HCT116 (cell line): ENCODE measurements at regions not wholly inside any gene's neighbourhood (a gene's known extent, or its start where the extent isn't known, plus 50 kb on each side); places are given as distances from the start of the nearest gene placed in this dataset.

ENCODE experiments used
- ATAC-seq: fragments of 200-7000 bp; cut with Tn5 transposase; 2 replicates; pipeline ENCODE4 v1.9.1; 2020; ENCODE audit warnings: mild to moderate bottlenecking, moderate library complexity
- BruUV-seq: library from RNA; stranded (reverse); fragments of 400-500 nt; replicated peaks from 2 replicates; lab custom pipeline; 2021; lab: Mats Ljungman, UMichigan
- CTCF ChIA-PET: fragments of 300-600 bp; sonication (Branson Sonifier 250); formaldehyde crosslinking; loops from one replicate; lab custom pipeline; 2021; ENCODE audit warnings: antibody characterized with exemption; lab: Charles Lee
- POLR2A ChIA-PET: fragments of 300-600, 350-600 bp; sonication (Branson Sonifier 250); formaldehyde crosslinking; loops from one replicate; lab custom pipeline; 2021; ENCODE audit warnings: antibody characterized with exemption; lab: Charles Lee
- RAD21 ChIA-PET, 2 experiments: fragments of 300-600 bp; sonication (Branson Sonifier 250); formaldehyde crosslinking; loops; one replicate each; lab custom pipeline; 2023; ENCODE audit warnings: low total read pairs in 2 of 2; ENCODE audit not compliant: uncharacterized antibody in 2 of 2, unreplicated experiment in 2 of 2, low non-redundant PET in 1 of 2; lab: Charles Lee
- DNase-seq: peaks from one replicate; pipeline ENCODE4 v3.0.0-alpha.2; 2010; ENCODE audit warnings: low read depth, low spot score
- H2AFZ ChIP-seq: fragments of 200-600 bp; shearing (Covaris generic), sonication (generic); 2 replicates; pipeline ENCODE4 v1.6.1; 2017; ENCODE audit warnings: low read depth, mixed run types, mixed read lengths, antibody characterized with exemption, low read length; ENCODE audit not compliant: poor library complexity, severe bottlenecking
- H3K27ac ChIP-seq: 2 replicates; pipeline ENCODE4 v1.5.1; 2012; ENCODE audit warnings: low read depth, low read length
- H3K27me3 ChIP-seq: fragments of 200-600 bp; sonication (generic); 2 replicates; pipeline ENCODE4 v1.6.1; 2016; ENCODE audit warnings: mixed run types, low read length, mixed read lengths; ENCODE audit not compliant: insufficient read depth
- H3K36me3 ChIP-seq, 2 experiments: fragments of 200-500 bp in 1 of 2; fragments of 200-600 bp in 1 of 2; sonication (Bioruptor generic) in 1 of 2; sonication (generic) in 1 of 2; 2 replicates each; pipeline versions ENCODE4 v1.5.1 to v1.6.1; 2014 to 2016; ENCODE audit warnings: low read length in 2 of 2, inconsistent platforms in 1 of 2, mixed read lengths in 1 of 2, mixed run types in 1 of 2; ENCODE audit not compliant: insufficient read depth in 2 of 2, control insufficient read depth in 1 of 2
- H3K4me1 ChIP-seq, 2 experiments: fragments of 200-600 bp in 1 of 2; sonication (generic) in 1 of 2; 2 replicates each; pipeline versions ENCODE4 v1.5.1 to v1.6.1; 2012 to 2017; ENCODE audit warnings: low read length in 2 of 2, inconsistent platforms in 1 of 2, mild to moderate bottlenecking in 1 of 2, mixed read lengths in 1 of 2, mixed run types in 1 of 2, moderate library complexity in 1 of 2; ENCODE audit not compliant: insufficient read depth in 2 of 2, control insufficient read depth in 1 of 2
- H3K4me2 ChIP-seq: fragments of 200-600 bp; sonication (generic); 2 replicates; pipeline ENCODE4 v1.6.1; 2017; ENCODE audit warnings: mixed run types, low read length, mixed read lengths
- H3K4me3 ChIP-seq, 2 experiments: fragments of 200-600 bp in 1 of 2; sonication (generic) in 1 of 2; replicated peaks in 1 of 2; 2 replicates each; pipeline ENCODE4 v1.5.1; 2011 to 2016; ENCODE audit warnings: low read length in 2 of 2, control low read depth in 1 of 2, low read depth in 1 of 2, mild to moderate bottlenecking in 1 of 2, mixed read lengths in 1 of 2, mixed run types in 1 of 2
- H3K79me2 ChIP-seq: fragments of 200-600 bp; sonication (generic); 2 replicates; pipeline ENCODE4 v1.6.1; 2017; ENCODE audit warnings: mild to moderate bottlenecking, mixed run types, low read length, moderate library complexity, mixed read lengths; ENCODE audit not compliant: insufficient read depth
- H3K9ac ChIP-seq: fragments of 200-600 bp; sonication (generic); 2 replicates; pipeline ENCODE4 v1.6.1; 2016; ENCODE audit warnings: low read length, mixed read lengths
- H3K9me2 ChIP-seq: fragments of 200-600 bp; sonication (generic), shearing (Covaris generic); 2 replicates; pipeline ENCODE4 v1.6.1; 2017; ENCODE audit warnings: mixed run types, mild to moderate bottlenecking, moderate library complexity; ENCODE audit not compliant: insufficient read depth
- H3K9me3 ChIP-seq, 2 experiments: fragments of 200-500 bp in 1 of 2; fragments of 200-600 bp in 1 of 2; sonication (Bioruptor generic) in 1 of 2; sonication (generic) in 1 of 2; 2 replicates each; pipeline ENCODE4 v1.6.1; 2014 to 2017; ENCODE audit warnings: low read length in 2 of 2, mixed read lengths in 2 of 2, inconsistent platforms in 1 of 2, low read depth in 1 of 2, mild to moderate bottlenecking in 1 of 2, mixed run types in 1 of 2, moderate library complexity in 1 of 2; ENCODE audit not compliant: control insufficient read depth in 1 of 2, insufficient read depth in 1 of 2
- H4K20me1 ChIP-seq: fragments of 200-600 bp; sonication (generic), shearing (Covaris generic); 2 replicates; pipeline ENCODE4 v1.6.1; 2017; ENCODE audit warnings: mixed run types, mild to moderate bottlenecking, moderate library complexity; ENCODE audit not compliant: insufficient read depth
- ATF3 ChIP-seq: IDR thresholded peaks from 2 replicates; pipeline ENCODE4 v1.6.1; 2012
- EGR1 ChIP-seq: IDR thresholded peaks from 2 replicates; pipeline ENCODE4 v1.6.1; 2012; ENCODE audit warnings: low read depth
- ELF1 ChIP-seq: IDR thresholded peaks from 2 replicates; pipeline ENCODE4 v1.6.1; 2012; ENCODE audit warnings: low read depth, borderline replicate concordance
- EZH2 ChIP-seq: fragments of 200-600 bp; sonication (generic); IDR thresholded peaks from 2 replicates; pipeline ENCODE4 v1.6.1; 2017; ENCODE audit warnings: antibody characterized with exemption, mixed run types
- EZH2phosphoT487 ChIP-seq: fragments of 200-600 bp; IDR thresholded peaks from 2 replicates; pipeline ENCODE4 v1.6.1; 2018; ENCODE audit warnings: antibody characterized with exemption, borderline replicate concordance
- FOSL1 ChIP-seq: IDR thresholded peaks from 2 replicates; pipeline ENCODE4 v1.6.1; 2012; ENCODE audit warnings: low read depth
- JUND ChIP-seq: IDR thresholded peaks from 2 replicates; pipeline ENCODE4 v1.6.1; 2012
- POLR2A ChIP-seq: IDR thresholded peaks from 2 replicates; pipeline ENCODE4 v1.7.0; 2011; ENCODE audit warnings: borderline replicate concordance; ENCODE audit not compliant: insufficient read depth, insufficient read length; ENCODE audit errors: extremely low read depth
- POLR2AphosphoS5 ChIP-seq: IDR thresholded peaks from 2 replicates; pipeline ENCODE4 v1.6.1; 2011; ENCODE audit warnings: mild to moderate bottlenecking, low read depth, low read length, moderate library complexity
- RAD21 ChIP-seq: IDR thresholded peaks from 2 replicates; pipeline ENCODE4 v1.6.1; 2012; ENCODE audit warnings: low read depth, mild to moderate bottlenecking
- SP1 ChIP-seq: IDR thresholded peaks from 2 replicates; pipeline ENCODE4 v1.6.1; 2012; ENCODE audit warnings: low read depth
- SRF ChIP-seq: IDR thresholded peaks from 2 replicates; pipeline ENCODE4 v1.6.1; 2012; ENCODE audit warnings: low read depth
- TCF7L2 ChIP-seq: IDR thresholded peaks from 2 replicates; pipeline ENCODE4 v1.7.0; 2011; ENCODE audit warnings: borderline replicate concordance, inconsistent platforms; ENCODE audit not compliant: insufficient read depth, insufficient read length; ENCODE audit errors: extremely low read depth
- YY1 ChIP-seq: IDR thresholded peaks from 2 replicates; pipeline ENCODE4 v1.6.1; 2011; ENCODE audit warnings: low read length, low read depth, moderate library complexity, mild to moderate bottlenecking; ENCODE audit not compliant: insufficient replicate concordance; ENCODE audit errors: extremely low read depth
- ZBTB33 ChIP-seq: IDR thresholded peaks from 2 replicates; pipeline ENCODE4 v1.6.1; 2011; ENCODE audit warnings: mild to moderate bottlenecking, low read length, moderate library complexity; ENCODE audit not compliant: insufficient replicate concordance; ENCODE audit errors: extremely low read depth
- ZFX ChIP-seq: fragments of 450-650 bp; IDR thresholded peaks from 2 replicates; pipeline ENCODE4 v1.6.1; 2017
- ZNF274 ChIP-seq: fragments of 200-500 bp; sonication (Bioruptor generic); IDR thresholded peaks from 2 replicates; pipeline ENCODE4 v1.6.1; 2014; ENCODE audit warnings: mild to moderate bottlenecking, low read depth, low read length, inconsistent platforms
- intact Hi-C: fragments of 100-400 bp; cut with micrococcal nuclease; formaldehyde crosslinking; loops from 2 replicates; pipeline ENCODE4 v1.10.0; 2022
- TF ChIP-seq, protein P1 (sequence below), 3 experiments: fragments of 200-600 bp in 1 of 3; sonication (generic) in 1 of 3; IDR thresholded peaks in 2 of 3; conservative IDR thresholded peaks in 1 of 3; 2 replicates each; pipeline ENCODE4 v1.5.1; 2012 to 2017; ENCODE audit warnings: low read depth in 2 of 3, low read length in 2 of 3, antibody characterized with exemption in 1 of 3, borderline replicate concordance in 1 of 3, control low read depth in 1 of 3, mild to moderate bottlenecking in 1 of 3, mixed read lengths in 1 of 3, mixed run types in 1 of 3, moderate library complexity in 1 of 3; ENCODE audit not compliant: insufficient read depth in 1 of 3

DNA sequence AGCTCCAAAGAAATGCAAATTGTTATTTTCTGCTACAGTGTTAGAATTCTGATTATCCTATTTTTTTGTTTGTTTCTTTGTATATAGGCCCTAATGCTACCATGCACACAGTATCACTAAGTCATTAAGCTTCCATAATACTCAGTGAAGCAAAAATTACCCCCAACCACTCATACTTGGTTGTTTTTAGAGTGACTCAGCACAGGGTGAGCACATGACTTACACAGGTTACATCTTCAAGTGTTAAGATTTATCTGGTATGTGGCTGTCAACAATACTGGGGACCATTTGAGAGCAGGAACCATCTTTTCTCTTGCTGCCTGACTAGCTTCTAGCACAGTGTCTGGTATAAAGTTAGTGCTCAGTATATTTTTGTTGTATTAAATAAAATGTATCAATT is 255.8 kb upstream of the SLC24A2 start:
- CTCF ChIA-PET, result no interaction called here
- Histone ChIP-seq H3K4me1 (no peaks in the 10 kb centered on the region), H3K79me2 (no peaks in the 10 kb centered on the region), H2AFZ (no peak overlapping the region), H3K4me2 (no peak overlapping the region), H3K36me3 (no peaks in the 10 kb centered on the region), H4K20me1 (no peaks in the 10 kb centered on the region), H3K4me3 (no peak overlapping the region), H3K27ac (no peak overlapping the region), H3K9ac (no peak overlapping the region), H3K9me3 (no peaks in the 10 kb centered on the region), H3K9me2 (no peaks in the 10 kb centered on the region), H3K27me3 (peaks cover 14% of the 10 kb centered on the region; the same call in 1 of the 2 replicates)
- POLR2A ChIA-PET, result no interaction called here
- TF ChIP-seq SP1, result no peak
- TF ChIP-seq ELF1, result no peak
- TF ChIP-seq, protein P1, sequence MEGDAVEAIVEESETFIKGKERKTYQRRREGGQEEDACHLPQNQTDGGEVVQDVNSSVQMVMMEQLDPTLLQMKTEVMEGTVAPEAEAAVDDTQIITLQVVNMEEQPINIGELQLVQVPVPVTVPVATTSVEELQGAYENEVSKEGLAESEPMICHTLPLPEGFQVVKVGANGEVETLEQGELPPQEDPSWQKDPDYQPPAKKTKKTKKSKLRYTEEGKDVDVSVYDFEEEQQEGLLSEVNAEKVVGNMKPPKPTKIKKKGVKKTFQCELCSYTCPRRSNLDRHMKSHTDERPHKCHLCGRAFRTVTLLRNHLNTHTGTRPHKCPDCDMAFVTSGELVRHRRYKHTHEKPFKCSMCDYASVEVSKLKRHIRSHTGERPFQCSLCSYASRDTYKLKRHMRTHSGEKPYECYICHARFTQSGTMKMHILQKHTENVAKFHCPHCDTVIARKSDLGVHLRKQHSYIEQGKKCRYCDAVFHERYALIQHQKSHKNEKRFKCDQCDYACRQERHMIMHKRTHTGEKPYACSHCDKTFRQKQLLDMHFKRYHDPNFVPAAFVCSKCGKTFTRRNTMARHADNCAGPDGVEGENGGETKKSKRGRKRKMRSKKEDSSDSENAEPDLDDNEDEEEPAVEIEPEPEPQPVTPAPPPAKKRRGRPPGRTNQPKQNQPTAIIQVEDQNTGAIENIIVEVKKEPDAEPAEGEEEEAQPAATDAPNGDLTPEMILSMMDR (IDR thresholded peaks at IDR 0.05 in 2 of 3, conservative IDR thresholded peaks at IDR 0.05 in 1 of 3; ENCODE audit: borderline replicate concordance in 1 of 3, insufficient read depth in 1 of 3, low read depth in 2 of 3, low read length in 2 of 3), result no peak
- TF ChIP-seq ZNF274, result no peak
- no peak for TF ChIP-seq SRF
- TF ChIP-seq EZH2phosphoT487, result no peak
- no peak for TF ChIP-seq ATF3
- TF ChIP-seq JUND, result no peak
- TF ChIP-seq ZFX, result no peak
- no peak for TF ChIP-seq RAD21
- TF ChIP-seq YY1, result no peak
- TF ChIP-seq POLR2AphosphoS5, result no peak
- TF ChIP-seq EGR1, result no peak
- no peak for TF ChIP-seq FOSL1
- no peak for TF ChIP-seq EZH2
- no peak for TF ChIP-seq ZBTB33
- TF ChIP-seq TCF7L2, result no peak
- no peak for TF ChIP-seq POLR2A
- intact Hi-C loops, result no loop called here
- ATAC-seq (no peak), DNase-seq (no peak)
- RAD21 ChIA-PET, result no interaction called here
- no TSS peak for BruUV-seq
